A549 (cell line): ENCODE measurements at regions not wholly inside any gene's neighbourhood (a gene's known extent, or its start where the extent isn't known, plus 50 kb on each side); places are given as distances from the start of the nearest gene placed in this dataset.

Experiments
- ATAC-seq, 2 experiments: fragments of 200-7000 bp in 1 of 2; fragments of >200 bp in 1 of 2; cut with Nextera tagmentation in 1 of 2; cut with Tn5 transposase in 1 of 2; 3 replicates each; pipeline versions ENCODE4 v1.8.0 to v1.9.1; 2018 to 2020; ENCODE audit warnings: mild to moderate bottlenecking in 1 of 2, moderate library complexity in 1 of 2
- CTCF ChIA-PET: fragments of 300-600 bp; sonication (Branson Sonifier 250); formaldehyde crosslinking; extraction: SDS; loops from one replicate; lab custom pipeline; 2021; ENCODE audit warnings: antibody characterized with exemption, inconsistent platforms; lab: Yijun Ruan, JAX
- POLR2A ChIA-PET: fragments of 350-600 bp; formaldehyde crosslinking; extraction: SDS; loops from one replicate; lab custom pipeline; 2021; ENCODE audit warnings: antibody characterized with exemption, inconsistent platforms; lab: Yijun Ruan, JAX
- DNase-seq, 2 experiments: peaks; one replicate each; pipeline versions ENCODE4 v3.0.0 to v3.0.0-alpha.2; 2011 to 2016; ENCODE audit warnings: low read depth in 1 of 2, low spot score in 1 of 2
- FAIRE-seq: peaks from 2 replicates; lab custom pipeline; 2011; peaks lifted over from hg19 to GRCh38; lab: Jason Lieb, UNC
- H3K27ac ChIP-seq, 2 experiments: fragments of >200 bp; sonication (Bioruptor Twin); formaldehyde crosslinking; 3 replicates each; pipeline ENCODE4 v1.5.1; 2016 to 2017
- H3K4me1 ChIP-seq: fragments of >200 bp; sonication (Bioruptor Twin); formaldehyde crosslinking; 3 replicates; pipeline ENCODE4 v1.6.1; 2016
- H3K4me2 ChIP-seq: fragments of >200 bp; sonication (Bioruptor Twin); formaldehyde crosslinking; 3 replicates; pipeline ENCODE4 v1.6.1; 2016
- H3K4me3 ChIP-seq: fragments of >200 bp; sonication (Bioruptor Twin); formaldehyde crosslinking; 3 replicates; pipeline ENCODE4 v1.5.1; 2016
- H3K9me3 ChIP-seq: fragments of >200 bp; sonication (Bioruptor Twin); formaldehyde crosslinking; 3 replicates; pipeline ENCODE4 v1.6.1; 2016
- CBX2 ChIP-seq: fragments of 200-600 bp; sonication (generic); IDR thresholded peaks from 2 replicates; pipeline ENCODE4 v1.6.1; 2016; ENCODE audit warnings: low read depth, mild to moderate bottlenecking, borderline replicate concordance
- CBX8 ChIP-seq: fragments of 200-600 bp; sonication (generic); IDR thresholded peaks from 2 replicates; pipeline ENCODE4 v1.6.1; 2016
- CHD2 ChIP-seq: fragments of 150-350 bp; IDR thresholded peaks from 2 replicates; pipeline ENCODE4 v1.6.1; 2014; ENCODE audit warnings: low read length; ENCODE audit not compliant: partially characterized antibody
- EHF ChIP-seq: fragments of 250-450 bp; sonication (Bioruptor Pico); IDR thresholded peaks from 2 replicates; pipeline ENCODE4 v1.5.0; 2020; ENCODE audit warnings: mild to moderate bottlenecking
- EP300 ChIP-seq, 2 experiments: fragments of >200 bp; sonication (Bioruptor Twin); formaldehyde crosslinking; IDR thresholded peaks; 2 replicates in 1 of 2; 3 replicates in 1 of 2; pipeline ENCODE4 v1.6.1; 2016 to 2017
- FOXS1 ChIP-seq: fragments of 250-450 bp; sonication (Bioruptor Pico); IDR thresholded peaks from 2 replicates; pipeline ENCODE4 v1.5.0; 2020; ENCODE audit warnings: mild to moderate bottlenecking, moderate library complexity
- GATA3 ChIP-seq: IDR thresholded peaks from 2 replicates; pipeline ENCODE4 v1.6.1; 2012; ENCODE audit warnings: borderline replicate concordance
- HDAC2 ChIP-seq: fragments of 200-600 bp; sonication (generic); IDR thresholded peaks from 2 replicates; pipeline ENCODE4 v1.6.1; 2016
- HOXA7 ChIP-seq: fragments of 250-450 bp; sonication (Bioruptor Pico); IDR thresholded peaks from 2 replicates; pipeline ENCODE4 v1.5.0; 2020; ENCODE audit warnings: mild to moderate bottlenecking, moderate library complexity
- JUNB ChIP-seq: fragments of >200 bp; sonication (Bioruptor Twin); formaldehyde crosslinking; IDR thresholded peaks from 2 replicates; pipeline ENCODE4 v1.6.1; 2016
- KDM1A ChIP-seq: fragments of 200-600 bp; sonication (generic); IDR thresholded peaks from 2 replicates; pipeline ENCODE4 v1.6.1; 2016; ENCODE audit warnings: low read depth, mild to moderate bottlenecking
- MAX ChIP-seq: IDR thresholded peaks from 2 replicates; pipeline ENCODE4 v1.6.1; 2012
- MAZ ChIP-seq: fragments of 150-350 bp; IDR thresholded peaks from 2 replicates; pipeline ENCODE4 v1.6.1; 2014; ENCODE audit warnings: antibody characterized with exemption, low read depth, low read length, borderline replicate concordance
- NR3C1 ChIP-seq: fragments of >200 bp; sonication (Bioruptor Twin); formaldehyde crosslinking; IDR thresholded peaks from 3 replicates; pipeline ENCODE4 v1.6.1; 2017
- PBX3 ChIP-seq: IDR thresholded peaks from 2 replicates; pipeline ENCODE4 v1.6.1; 2012
- PHF8 ChIP-seq: fragments of 200-600 bp; sonication (generic); IDR thresholded peaks from 2 replicates; pipeline ENCODE4 v1.6.1; 2016; ENCODE audit warnings: low read depth, mild to moderate bottlenecking, antibody characterized with exemption, moderate library complexity, borderline replicate concordance
- RAD21 ChIP-seq, 2 experiments: fragments of >200 bp in 1 of 2; sonication (Bioruptor Twin) in 1 of 2; formaldehyde crosslinking in 1 of 2; IDR thresholded peaks in 1 of 2; conservative IDR thresholded peaks in 1 of 2; 2 replicates in 1 of 2; 3 replicates in 1 of 2; pipeline ENCODE4 v1.6.1; 2012 to 2018; ENCODE audit warnings: inconsistent platforms in 1 of 2
- RCOR1 ChIP-seq: fragments of 150-350 bp; IDR thresholded peaks from 2 replicates; pipeline ENCODE4 v1.6.1; 2014; ENCODE audit warnings: antibody characterized with exemption, low read length, low read depth
- SMC3 ChIP-seq: fragments of >200 bp; sonication (Bioruptor Twin); formaldehyde crosslinking; IDR thresholded peaks from 3 replicates; pipeline ENCODE4 v1.6.1; 2018; ENCODE audit warnings: inconsistent platforms
- SREBF2 ChIP-seq: fragments of 450-650 bp; IDR thresholded peaks from 2 replicates; pipeline ENCODE4 v1.6.1; 2014; ENCODE audit warnings: mild to moderate bottlenecking, moderate library complexity
- TP53 ChIP-seq: fragments of 250-450 bp; sonication (Bioruptor Pico); IDR thresholded peaks from 2 replicates; pipeline ENCODE4 v1.5.0; 2021; ENCODE audit warnings: mild to moderate bottlenecking, moderate library complexity
- USF2 ChIP-seq: fragments of 450-650 bp; IDR thresholded peaks from 2 replicates; pipeline ENCODE4 v1.6.1; 2014; ENCODE audit warnings: antibody characterized with exemption
- ZC3H11A ChIP-seq: fragments of 450-650 bp; IDR thresholded peaks from 2 replicates; pipeline ENCODE4 v1.6.1; 2014; ENCODE audit warnings: antibody characterized with exemption, mild to moderate bottlenecking
- ZFP36 ChIP-seq: fragments of 450-650 bp; IDR thresholded peaks from 2 replicates; pipeline ENCODE4 v1.6.1; 2014; ENCODE audit warnings: borderline replicate concordance; ENCODE audit not compliant: partially characterized antibody
- ZNF302 ChIP-seq: fragments of 250-450 bp; sonication (Bioruptor Pico); IDR thresholded peaks from 2 replicates; pipeline ENCODE4 v1.9.0; 2021; ENCODE audit warnings: inconsistent platforms, mild to moderate bottlenecking, moderate library complexity
- ZSCAN20 ChIP-seq: fragments of 250-450 bp; sonication (Bioruptor Pico); IDR thresholded peaks from 2 replicates; pipeline ENCODE4 v1.8.0; 2022; ENCODE audit warnings: mild to moderate bottlenecking, moderate library complexity
- WGBS: methylation state at CpG from one replicate; pipeline ENCODE4 v1.1.6; 2017; ENCODE audit errors: missing lambda C conversion rate; 5-methylcytosine and 5-hydroxymethylcytosine counted together
- TF ChIP-seq, protein P1 (sequence below): fragments of >200 bp; sonication (Bioruptor Twin); formaldehyde crosslinking; IDR thresholded peaks from 2 replicates; pipeline ENCODE4 v1.6.1; 2016
- TF ChIP-seq, protein P2 (sequence below): fragments of 150-350 bp; IDR thresholded peaks from 2 replicates; pipeline ENCODE4 v1.6.1; 2014; ENCODE audit warnings: low read depth, mild to moderate bottlenecking, low read length

DNA sequence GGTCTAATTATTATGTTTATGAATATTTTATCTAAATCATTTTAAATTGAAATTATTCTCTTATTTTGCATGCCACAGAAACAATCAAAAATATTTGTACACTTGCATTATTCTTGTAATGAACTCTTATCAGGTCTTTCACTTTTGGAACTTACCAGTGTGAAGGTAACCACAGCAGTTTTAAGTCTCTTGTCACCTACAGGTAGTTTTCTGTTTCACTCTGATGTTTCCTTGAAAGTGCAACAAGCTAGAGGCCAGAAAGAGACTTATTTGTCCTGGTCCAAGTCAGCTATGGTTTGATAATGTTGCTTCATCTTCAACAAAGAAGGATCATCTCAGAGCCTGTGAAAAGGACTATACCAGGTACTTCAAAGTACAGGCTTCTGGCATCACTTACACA lies 133.4 kb upstream of the NBEA start:
- DNase-seq (no peak), FAIRE-seq (no peak), ATAC-seq (no peak)
- Histone ChIP-seq H3K4me3 (no peak overlapping the region), H3K9me3 (peaks cover 2% of the 10 kb centered on the region; the same call in 2 of the 3 replicates), H3K4me2 (no peak overlapping the region), H3K27ac (no peak overlapping the region), H3K4me1 (no peaks in the 10 kb centered on the region)
- CTCF ChIA-PET: no interaction called here
- no peak for TF ChIP-seq RAD21 (conservative IDR thresholded peaks at IDR 0.05 in 1 of 2, IDR thresholded peaks at IDR 0.05 in 1 of 2)
- no peak for TF ChIP-seq CHD2
- POLR2A ChIA-PET: no interaction called here

DNA sequence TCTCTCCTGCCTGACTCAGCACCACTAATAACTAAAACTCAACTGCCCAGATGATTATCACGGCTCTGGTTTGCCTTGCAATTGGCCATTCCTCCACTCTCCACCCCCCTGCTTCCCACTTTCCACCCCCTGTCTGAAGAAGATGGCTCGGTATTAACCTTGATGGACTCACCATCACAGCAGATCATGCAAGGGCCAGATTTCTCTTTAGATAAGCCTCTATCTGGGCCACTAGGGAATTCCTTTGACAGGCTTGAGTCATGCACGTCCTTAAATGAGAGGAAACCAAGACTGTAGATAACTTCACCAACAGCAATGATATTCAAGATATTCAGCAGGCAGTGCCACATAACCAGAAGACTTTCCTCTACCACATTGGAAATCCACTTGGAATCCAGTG lies 131.1 kb upstream of the NBEA start:
- ATAC-seq (no peak), FAIRE-seq (no peak), DNase-seq (no peak)
- no peak overlapping the region for H3K4me2 ChIP-seq
- no peak overlapping the region for H3K4me3 ChIP-seq
- peaks cover 5% of the 10 kb centered on the region; the same call in 1 of the 3 replicates for H3K4me1 ChIP-seq
- 30% methylated on average over 3 of the region's 3 CpGs for WGBS
- TF ChIP-seq, protein P1, sequence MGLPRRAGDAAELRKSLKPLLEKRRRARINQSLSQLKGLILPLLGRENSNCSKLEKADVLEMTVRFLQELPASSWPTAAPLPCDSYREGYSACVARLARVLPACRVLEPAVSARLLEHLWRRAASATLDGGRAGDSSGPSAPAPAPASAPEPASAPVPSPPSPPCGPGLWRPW: no peak
- TF ChIP-seq NR3C1 (no peak), GATA3 (no peak), KDM1A (no peak), PBX3 (no peak), USF2 (no peak), ZFP36 (no peak), SREBF2 (no peak), HOXA7 (CRISPR knock-in tag) (no peak), HDAC2 (no peak), FOXS1 (CRISPR knock-in tag) (no peak), ZSCAN20 (CRISPR knock-in tag) (no peak), PHF8 (no peak), CBX2 (no peak), MAZ (no peak), CHD2 (no peak), EHF (CRISPR knock-in tag) (no peak)
- TF ChIP-seq, protein P2, sequence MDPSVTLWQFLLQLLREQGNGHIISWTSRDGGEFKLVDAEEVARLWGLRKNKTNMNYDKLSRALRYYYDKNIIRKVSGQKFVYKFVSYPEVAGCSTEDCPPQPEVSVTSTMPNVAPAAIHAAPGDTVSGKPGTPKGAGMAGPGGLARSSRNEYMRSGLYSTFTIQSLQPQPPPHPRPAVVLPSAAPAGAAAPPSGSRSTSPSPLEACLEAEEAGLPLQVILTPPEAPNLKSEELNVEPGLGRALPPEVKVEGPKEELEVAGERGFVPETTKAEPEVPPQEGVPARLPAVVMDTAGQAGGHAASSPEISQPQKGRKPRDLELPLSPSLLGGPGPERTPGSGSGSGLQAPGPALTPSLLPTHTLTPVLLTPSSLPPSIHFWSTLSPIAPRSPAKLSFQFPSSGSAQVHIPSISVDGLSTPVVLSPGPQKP: no peak
- no peak overlapping the region for H3K27ac ChIP-seq
- CTCF ChIA-PET: no interaction called here
- POLR2A ChIA-PET: no interaction called here
- H3K9me3 ChIP-seq: peaks cover 2% of the 10 kb centered on the region; the same call in 2 of the 3 replicates

GRCh38 chr13:34815526-34815925 lies 126.5 kb upstream of the NBEA start:
- FAIRE-seq (no peak), ATAC-seq (no peak)
- POLR2A ChIA-PET: no interaction called here
- Histone ChIP-seq H3K4me1 (peaks cover 15% of the 10 kb centered on the region; the same call in 1 of the 3 replicates), H3K4me2 (no peak overlapping the region), H3K27ac (no peak overlapping the region)
- no peak for TF ChIP-seq EP300 (IDR thresholded peaks at IDR 0.05)
- no peak for TF ChIP-seq CBX8
- no peak for TF ChIP-seq JUNB
- no peak for TF ChIP-seq SMC3
- no peak for TF ChIP-seq MAX
- TF ChIP-seq ZC3H11A: no peak
- no peak for TF ChIP-seq PHF8
- no peak for TF ChIP-seq TP53
- TF ChIP-seq HDAC2: no peak
- TF ChIP-seq, protein P2: no peak
- TF ChIP-seq RCOR1: no peak
- TF ChIP-seq RAD21 (conservative IDR thresholded peaks at IDR 0.05 in 1 of 2, IDR thresholded peaks at IDR 0.05 in 1 of 2): no peak
- TF ChIP-seq ZNF302: no peak
- TF ChIP-seq KDM1A: no peak
- TF ChIP-seq GATA3: no peak
- TF ChIP-seq, all 56 proteins: peak for 0
- no peak for DNase-seq
- CTCF ChIA-PET: no interaction called here
- Histone ChIP-seq H3K4me3 (no peak overlapping the region), H3K9me3 (peaks cover 2% of the 10 kb centered on the region; the same call in 2 of the 3 replicates)
- 19% methylated on average over 2 of the region's 2 CpGs for WGBS
